ENCODE measurements at regions not wholly inside any gene's neighbourhood (a gene's known extent, or its start where the extent isn't known, plus 50 kb on each side); places are given as distances from the start of the nearest gene placed in this dataset.

- TF ChIP-seq GATA2 (IDR thresholded peaks at IDR 0.05; ENCODE audit: low read depth, low read length) (no peak), GATA3 (IDR thresholded peaks at IDR 0.05; ENCODE audit: low read depth, low read length) (no peak)
Observed at GRCh38 chr13:105345730-105346129, 1189.7 kb downstream of the EFNB2 start.

GRCh38 chr13:105345131-105345530, 1190.3 kb downstream of the EFNB2 start:
- no peak for TF ChIP-seq GATA2 (IDR thresholded peaks at IDR 0.05; ENCODE audit: low read depth, low read length)
- no peak for TF ChIP-seq GATA3 (IDR thresholded peaks at IDR 0.05; ENCODE audit: low read depth, low read length)

GRCh38 chr13:105343134-105343806, 1192.2 kb downstream of the EFNB2 start:
- TF ChIP-seq GATA2 (IDR thresholded peaks at IDR 0.05; ENCODE audit: low read depth, low read length) (no peak), GATA3 (IDR thresholded peaks at IDR 0.05; ENCODE audit: low read depth, low read length) (no peak)

- TF ChIP-seq GATA2 (IDR thresholded peaks at IDR 0.05; ENCODE audit: low read depth, low read length) (no peak), GATA3 (IDR thresholded peaks at IDR 0.05; ENCODE audit: low read depth, low read length) (no peak)
Observed at GRCh38 chr13:105342281-105342820, 1193.1 kb downstream of the EFNB2 start.

- TF ChIP-seq GATA2 (IDR thresholded peaks at IDR 0.05; ENCODE audit: low read depth, low read length) (peak; percentile 77), GATA3 (IDR thresholded peaks at IDR 0.05; ENCODE audit: low read depth, low read length) (peak; percentile 90)
Observed at GRCh38 chr13:105341758-105342157, 1193.7 kb downstream of the EFNB2 start.

DNA sequence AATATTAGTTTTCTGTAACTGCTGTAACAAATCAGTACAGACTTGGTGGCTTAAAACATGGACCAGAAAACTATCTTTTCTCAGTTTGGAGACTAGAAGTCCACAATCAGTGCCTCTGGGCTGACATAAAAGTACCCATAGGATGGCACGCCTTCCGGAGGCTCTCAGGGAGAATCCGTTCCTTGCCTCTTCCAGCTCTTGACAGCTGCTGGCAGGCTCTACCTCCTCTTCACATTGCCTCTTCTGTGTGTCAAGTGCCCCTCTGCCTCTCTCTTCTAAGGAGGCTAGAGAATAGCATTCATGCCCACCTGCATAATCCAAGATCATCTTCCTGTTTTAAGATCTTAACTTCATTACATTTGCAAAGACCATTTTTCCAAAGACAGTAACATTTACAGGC, 1194.2 kb downstream of the EFNB2 start:
- TF ChIP-seq GATA3 (IDR thresholded peaks at IDR 0.05; ENCODE audit: low read depth, low read length) (no peak), GATA2 (IDR thresholded peaks at IDR 0.05; ENCODE audit: low read depth, low read length) (no peak)

GRCh38 chr13:105340061-105340606, 1195.3 kb downstream of the EFNB2 start:
- TF ChIP-seq GATA2 (IDR thresholded peaks at IDR 0.05; ENCODE audit: low read depth, low read length), result no peak
- TF ChIP-seq GATA3 (IDR thresholded peaks at IDR 0.05; ENCODE audit: low read depth, low read length), result 0 out of 2 replicates have a peak, but pooled peaks have one; percentile 25

DNA sequence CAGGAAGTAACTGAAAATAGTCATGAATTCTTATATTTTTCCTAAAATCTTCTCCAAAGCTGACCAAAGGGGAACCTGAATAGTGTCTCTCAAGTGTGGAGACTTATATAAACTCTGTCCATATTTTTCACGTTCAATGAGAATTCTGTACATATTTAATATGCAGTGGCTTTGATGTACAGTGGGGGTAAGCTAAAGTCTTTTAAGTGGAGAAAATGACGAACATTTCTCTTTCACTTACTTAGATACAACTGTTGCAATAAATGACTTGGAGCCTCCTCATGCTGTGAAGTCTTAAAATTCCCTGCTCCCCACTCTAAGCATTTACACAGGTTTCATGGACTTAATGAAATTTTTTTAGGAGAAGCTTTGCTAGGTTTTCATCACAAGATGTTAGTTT, 1196.7 kb downstream of the EFNB2 start:
- TF ChIP-seq GATA3 (IDR thresholded peaks at IDR 0.05; ENCODE audit: low read depth, low read length), result no peak
- no peak for TF ChIP-seq GATA2 (IDR thresholded peaks at IDR 0.05; ENCODE audit: low read depth, low read length)

DNA sequence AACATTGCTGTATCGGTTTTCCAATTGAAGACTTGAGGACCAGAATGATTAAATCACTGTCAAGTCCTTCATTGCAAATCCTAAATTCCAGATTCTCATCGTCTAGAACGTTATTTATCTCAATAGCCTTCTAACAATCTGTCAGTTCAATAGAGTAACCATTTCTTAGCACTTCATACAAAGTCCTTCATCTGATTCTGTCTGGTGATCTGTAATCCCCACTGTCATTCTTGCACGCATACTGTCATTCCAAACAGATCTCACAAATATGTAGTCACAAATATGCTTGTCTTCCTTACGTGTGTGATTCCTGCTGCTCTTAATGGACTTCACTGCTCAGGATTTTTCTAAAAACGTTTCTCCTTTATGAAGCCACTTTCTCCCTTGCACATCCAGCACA, 1197.5 kb downstream of the EFNB2 start:
- no peak for TF ChIP-seq GATA3 (IDR thresholded peaks at IDR 0.05; ENCODE audit: low read depth, low read length)
- TF ChIP-seq GATA2 (IDR thresholded peaks at IDR 0.05; ENCODE audit: low read depth, low read length), result no peak

GRCh38 chr13:105336706-105337576, 1198.5 kb downstream of the EFNB2 start:
- TF ChIP-seq GATA3 (IDR thresholded peaks at IDR 0.05; ENCODE audit: low read depth, low read length) (no peak), GATA2 (IDR thresholded peaks at IDR 0.05; ENCODE audit: low read depth, low read length) (no peak)

DNA sequence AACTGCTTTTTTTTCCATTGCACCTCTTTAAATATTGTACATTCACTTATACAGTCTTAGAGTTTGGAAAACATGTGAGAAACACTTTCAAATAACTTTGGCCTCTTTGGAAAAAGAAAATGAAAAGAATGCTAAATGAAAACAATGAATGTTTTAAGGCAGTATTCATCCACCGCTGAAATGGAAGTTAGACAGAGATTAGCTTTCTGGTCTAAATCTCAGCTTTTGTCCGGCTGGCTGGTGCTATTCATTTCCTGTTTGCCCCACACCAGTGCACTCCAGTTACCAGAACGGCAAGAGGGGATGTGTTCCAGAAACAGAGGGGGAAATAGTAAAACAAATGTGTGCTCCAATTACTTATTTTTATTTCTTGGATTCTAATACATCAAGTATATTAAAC, 1201.3 kb downstream of the EFNB2 start:
- TF ChIP-seq GATA2 (IDR thresholded peaks at IDR 0.05; ENCODE audit: low read depth, low read length) (no peak), GATA3 (IDR thresholded peaks at IDR 0.05; ENCODE audit: low read depth, low read length) (no peak)

GRCh38 chr13:105333416-105333815, 1202.0 kb downstream of the EFNB2 start:
- TF ChIP-seq GATA3 (IDR thresholded peaks at IDR 0.05; ENCODE audit: low read depth, low read length), result no peak
- no peak for TF ChIP-seq GATA2 (IDR thresholded peaks at IDR 0.05; ENCODE audit: low read depth, low read length)

GRCh38 chr13:105329359-105329758, 1206.1 kb downstream of the EFNB2 start:
- no peak for TF ChIP-seq GATA3 (IDR thresholded peaks at IDR 0.05; ENCODE audit: low read depth, low read length)
- no peak for TF ChIP-seq GATA2 (IDR thresholded peaks at IDR 0.05; ENCODE audit: low read depth, low read length)

GRCh38 chr13:105328212-105328611, 1207.2 kb downstream of the EFNB2 start:
- TF ChIP-seq GATA2 (IDR thresholded peaks at IDR 0.05; ENCODE audit: low read depth, low read length), result no peak
- TF ChIP-seq GATA3 (IDR thresholded peaks at IDR 0.05; ENCODE audit: low read depth, low read length), result no peak

All from SH-SY5Y (cell line).